ENCODE measurements at regions not wholly inside any gene's neighbourhood (a gene's known extent, or its start where the extent isn't known, plus 50 kb on each side); places are given as distances from the start of the nearest gene placed in this dataset.
A peak's percentile ranks its signal among the peaks of the same experiment; 100 is the strongest.
"Not testable (repeated sequence)": the region's sequence is repeated elsewhere in the genome, so short reads cannot be mapped to it uniquely, and the experiment has no call there.

DNA sequence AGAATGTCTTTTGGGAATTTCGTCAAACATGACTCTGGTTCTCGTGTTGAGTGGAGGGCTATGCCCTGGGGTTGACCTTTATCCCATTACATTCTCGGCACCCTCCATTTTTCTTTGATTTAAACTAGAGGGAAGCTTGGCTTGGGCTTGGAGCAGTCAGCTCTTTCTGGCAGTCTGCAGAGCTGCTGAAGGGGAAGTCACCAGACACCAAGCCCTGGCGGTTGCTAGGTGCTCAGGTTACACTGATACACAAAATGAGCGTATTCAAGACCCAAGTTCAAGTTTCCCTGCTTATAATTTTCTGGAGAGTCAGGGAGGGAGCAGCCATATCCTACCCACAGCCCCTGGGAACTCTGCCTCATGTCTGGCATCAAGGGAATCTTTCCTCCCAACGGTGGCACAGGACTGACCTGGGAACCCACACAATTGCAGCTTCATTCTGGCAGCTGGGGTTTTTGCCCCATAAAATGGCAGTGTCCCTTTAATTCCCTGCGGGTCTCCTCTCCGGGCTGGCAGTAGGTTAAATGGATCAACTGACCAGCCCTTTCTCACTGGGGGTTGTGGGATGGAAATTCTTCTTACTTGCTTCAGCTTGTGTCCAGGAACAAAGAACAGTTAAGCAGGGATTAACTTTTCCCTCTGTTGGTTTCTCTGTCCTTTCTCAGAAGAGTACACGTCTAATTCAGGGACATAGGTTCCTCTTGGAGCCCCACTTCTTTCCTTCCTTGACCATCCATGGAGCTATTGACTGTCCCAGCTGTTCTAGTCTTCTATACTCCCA lies 110.0 kb upstream of the DLG1 start:
- DNase-seq (ENCODE audit: extremely low read depth in 1 of 2, low read depth in 1 of 2), result no peak

- no peak for DNase-seq (ENCODE audit: extremely low read depth in 1 of 2, low read depth in 1 of 2)
Observed at GRCh38 chr3:197407526-197407925, 109.1 kb upstream of the DLG1 start.

DNA sequence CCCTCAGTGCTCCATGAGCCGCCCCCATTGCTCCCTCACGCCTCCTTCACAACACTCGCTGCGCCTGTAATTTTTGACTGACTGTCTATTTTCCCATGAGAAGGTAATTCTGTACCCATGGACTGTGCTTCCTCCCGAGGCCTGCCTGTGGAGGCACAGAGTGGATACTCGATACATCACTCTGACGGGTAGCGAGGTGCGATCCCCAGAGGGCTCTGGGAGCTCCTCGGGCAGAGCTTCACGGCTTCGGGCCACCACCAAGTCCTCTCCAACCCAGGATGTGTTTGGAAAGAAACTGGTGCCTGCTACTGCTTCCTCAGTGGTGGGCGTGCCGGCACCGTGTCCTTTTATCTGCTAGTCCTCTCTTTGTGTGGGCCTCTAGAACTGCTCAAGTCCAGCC lies 108.6 kb upstream of the DLG1 start:
- DNase-seq (ENCODE audit: extremely low read depth in 1 of 2, low read depth in 1 of 2), result no peak

DNA sequence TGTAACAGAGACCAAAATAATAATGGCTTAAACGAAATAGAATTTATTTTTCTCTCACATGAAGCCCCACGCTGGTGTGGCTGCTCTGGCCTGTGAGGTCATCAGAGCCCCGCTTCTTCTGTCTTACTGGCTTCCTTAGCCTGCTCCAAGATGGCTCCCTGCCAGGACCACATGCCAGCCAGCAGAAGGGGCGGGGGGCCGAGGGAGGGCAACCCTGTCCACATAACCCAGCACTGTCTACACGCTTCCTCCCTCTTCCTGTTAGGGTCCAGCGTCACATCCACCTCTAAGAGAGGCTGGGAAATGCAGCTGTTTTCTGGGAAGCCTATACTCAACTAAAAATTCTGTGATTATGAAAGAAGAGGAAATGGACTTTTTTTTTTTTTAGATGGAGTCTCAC lies 107.9 kb upstream of the DLG1 start:
- DNase-seq (ENCODE audit: extremely low read depth in 1 of 2, low read depth in 1 of 2), result no peak

- no peak for DNase-seq (ENCODE audit: extremely low read depth in 1 of 2, low read depth in 1 of 2)
Observed at GRCh38 chr3:197404754-197405153, 106.3 kb upstream of the DLG1 start.

GRCh38 chr3:197404030-197404429 lies 105.6 kb upstream of the DLG1 start:
- DNase-seq (ENCODE audit: extremely low read depth in 1 of 2, low read depth in 1 of 2), result no peak

DNA sequence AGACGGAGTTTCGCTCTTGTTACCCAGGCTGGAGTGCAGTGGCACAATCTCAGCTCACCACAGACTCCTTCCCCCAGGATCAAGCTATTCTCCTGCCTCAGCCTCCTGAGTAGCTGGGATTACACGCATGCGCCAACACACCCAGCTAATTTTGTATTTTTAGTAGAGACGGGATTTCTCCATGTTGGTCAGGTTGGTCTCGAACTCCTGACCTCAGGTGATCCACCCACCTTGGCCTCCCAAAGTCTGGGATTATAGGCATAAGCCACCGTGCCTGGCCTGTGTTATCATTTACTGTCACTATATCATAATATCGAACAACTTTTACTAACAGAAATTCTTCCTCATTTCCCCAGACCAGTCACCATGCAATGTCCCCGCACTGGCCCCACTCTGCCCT lies 104.0 kb upstream of the DLG1 start:
- not testable (repeated sequence) for DNase-seq (ENCODE audit: extremely low read depth in 1 of 2, low read depth in 1 of 2)

GRCh38 chr3:197399486-197399885 lies 101.1 kb upstream of the DLG1 start:
- no peak for DNase-seq (ENCODE audit: extremely low read depth in 1 of 2, low read depth in 1 of 2)

GRCh38 chr3:197398286-197398878 lies 100.0 kb upstream of the DLG1 start:
- no peak for DNase-seq (ENCODE audit: extremely low read depth in 1 of 2, low read depth in 1 of 2)

GRCh38 chr3:197397838-197398237 lies 99.4 kb upstream of the DLG1 start:
- no peak for DNase-seq (ENCODE audit: extremely low read depth in 1 of 2, low read depth in 1 of 2)

DNA sequence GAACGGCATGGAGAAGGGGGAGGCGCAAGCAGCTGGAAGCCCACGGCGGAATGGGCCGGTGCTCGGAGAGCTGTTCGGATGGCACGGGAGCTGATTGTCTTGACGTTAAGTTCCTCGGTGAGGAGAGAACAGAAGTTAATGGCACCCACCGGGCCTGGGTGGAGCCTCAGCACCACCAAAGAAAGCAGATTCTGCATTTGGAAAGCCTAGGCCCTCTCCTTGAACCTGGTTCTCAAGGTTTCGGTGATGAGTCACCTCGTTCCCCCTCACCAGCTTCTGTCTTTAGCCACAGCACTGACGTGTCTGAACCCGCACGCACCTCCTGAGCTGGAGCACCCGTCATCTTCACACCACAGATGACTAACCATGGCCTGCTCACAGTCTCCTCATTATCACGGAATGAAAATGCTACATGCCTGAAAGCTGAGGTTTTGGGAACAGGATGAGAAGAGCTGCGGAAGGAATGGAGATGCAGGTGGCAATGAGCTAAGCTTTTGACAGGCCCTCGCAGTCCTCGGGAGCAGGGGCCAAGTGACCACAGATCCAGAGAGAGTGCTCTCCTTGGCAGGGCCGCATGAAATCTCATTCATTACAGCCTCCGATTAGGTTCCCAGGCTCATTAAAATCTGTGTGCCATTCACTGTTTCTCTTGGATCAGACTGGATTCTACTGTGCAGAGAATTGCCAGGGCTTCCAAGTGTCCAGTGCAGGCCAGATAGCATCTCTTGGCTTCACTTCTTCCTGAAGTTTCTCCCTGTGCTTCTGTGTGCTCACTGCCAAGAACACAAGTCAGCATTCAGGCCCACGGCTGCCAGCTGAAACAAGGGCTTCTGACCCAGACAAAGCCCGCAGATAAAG lies 96.3 kb upstream of the DLG1 start:
- peak in 1 of 2 donors; percentile 5 for DNase-seq (ENCODE audit: extremely low read depth in 1 of 2, low read depth in 1 of 2)

- DNase-seq (ENCODE audit: extremely low read depth in 1 of 2, low read depth in 1 of 2), result not testable (repeated sequence)
Observed at GRCh38 chr3:197394126-197394463, 95.7 kb upstream of the DLG1 start.

- no peak for DNase-seq (ENCODE audit: extremely low read depth in 1 of 2, low read depth in 1 of 2)
Observed at GRCh38 chr3:197393711-197394110, 95.3 kb upstream of the DLG1 start.

GRCh38 chr3:197392961-197393360 lies 94.5 kb upstream of the DLG1 start:
- no peak for DNase-seq (ENCODE audit: extremely low read depth in 1 of 2, low read depth in 1 of 2)

DNA sequence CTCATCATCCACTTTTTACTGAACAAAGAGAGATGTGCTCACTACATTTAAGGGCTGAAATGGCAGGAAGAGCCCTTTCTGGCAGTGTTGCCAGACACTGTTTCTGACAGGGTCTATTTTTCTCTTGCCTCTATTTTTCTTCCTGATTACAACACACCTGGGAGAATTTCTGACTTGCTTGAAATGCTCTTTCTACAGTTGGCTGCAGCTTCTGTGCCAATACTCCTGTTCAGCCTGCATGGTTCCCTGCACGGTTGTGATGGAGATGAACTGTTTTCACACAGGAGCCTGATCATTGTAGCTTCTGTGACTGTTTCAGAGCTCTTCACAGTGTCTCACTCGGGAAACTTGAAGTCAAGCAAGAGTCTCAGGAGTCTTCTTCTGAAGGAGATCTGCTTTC lies 83.0 kb upstream of the DLG1 start:
- DNase-seq (ENCODE audit: extremely low read depth in 1 of 2, low read depth in 1 of 2), result no peak

DNA sequence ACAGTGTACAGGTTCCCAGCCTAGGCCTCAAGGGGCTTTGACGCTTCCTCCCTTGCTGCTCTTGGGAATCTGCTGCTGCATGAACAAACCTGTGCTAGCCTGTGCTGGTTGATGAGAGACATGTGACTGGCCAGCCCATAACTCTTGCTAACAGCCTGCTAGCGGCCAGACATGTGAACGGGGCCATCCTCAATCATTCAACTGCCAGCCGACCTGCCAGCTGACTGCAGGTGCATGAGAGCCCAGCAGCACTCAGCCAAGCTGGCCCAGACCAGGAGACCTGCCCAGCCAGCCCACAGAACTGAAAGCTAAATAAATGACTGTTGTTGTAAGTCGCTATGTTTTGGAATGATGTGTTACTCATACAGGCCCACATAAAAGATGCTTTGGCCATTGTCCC lies 82.4 kb upstream of the DLG1 start:
- DNase-seq (ENCODE audit: extremely low read depth in 1 of 2, low read depth in 1 of 2), result no peak

DNA sequence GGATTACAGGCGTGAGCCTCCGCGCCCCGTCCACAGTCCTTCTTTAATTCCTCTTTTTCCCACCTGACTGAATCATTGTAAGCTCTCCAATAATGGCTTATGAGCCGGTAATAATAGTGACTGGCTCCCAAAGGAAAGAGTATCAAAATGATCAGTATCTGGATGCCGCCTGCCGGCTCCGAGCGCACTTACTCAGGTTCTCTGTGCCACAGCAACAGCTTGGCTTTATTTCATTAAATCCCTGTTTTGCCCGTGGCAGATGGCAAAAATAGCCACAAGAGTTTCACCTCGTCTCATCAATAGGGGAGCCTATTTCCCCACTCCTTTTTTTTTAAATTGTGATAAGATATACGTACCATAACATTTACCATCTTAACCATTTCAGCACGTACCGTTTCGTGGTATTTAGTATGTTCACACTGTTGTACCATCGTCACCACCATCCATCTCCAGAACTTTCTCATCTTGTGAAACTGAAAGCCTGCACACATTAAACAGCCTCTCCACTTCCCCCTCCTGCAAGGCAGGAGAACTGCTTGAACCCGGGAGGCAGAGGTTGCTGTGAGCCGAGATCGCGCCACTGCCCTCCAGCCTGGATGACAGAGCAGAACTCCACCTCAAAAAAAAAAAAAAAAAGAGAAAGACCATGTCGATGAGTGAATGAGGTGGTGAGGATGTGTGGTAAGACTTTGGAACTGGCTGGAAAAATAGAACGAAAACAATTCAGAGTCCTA lies 80.7 kb upstream of the DLG1 start:
- no peak for DNase-seq (ENCODE audit: extremely low read depth in 1 of 2, low read depth in 1 of 2)

GRCh38 chr3:197376735-197377555 lies 78.5 kb upstream of the DLG1 start:
- no peak for DNase-seq (ENCODE audit: extremely low read depth in 1 of 2, low read depth in 1 of 2)

- DNase-seq (ENCODE audit: extremely low read depth in 1 of 2, low read depth in 1 of 2), result no peak
Observed at GRCh38 chr3:197376020-197376419, 77.6 kb upstream of the DLG1 start.

DNA sequence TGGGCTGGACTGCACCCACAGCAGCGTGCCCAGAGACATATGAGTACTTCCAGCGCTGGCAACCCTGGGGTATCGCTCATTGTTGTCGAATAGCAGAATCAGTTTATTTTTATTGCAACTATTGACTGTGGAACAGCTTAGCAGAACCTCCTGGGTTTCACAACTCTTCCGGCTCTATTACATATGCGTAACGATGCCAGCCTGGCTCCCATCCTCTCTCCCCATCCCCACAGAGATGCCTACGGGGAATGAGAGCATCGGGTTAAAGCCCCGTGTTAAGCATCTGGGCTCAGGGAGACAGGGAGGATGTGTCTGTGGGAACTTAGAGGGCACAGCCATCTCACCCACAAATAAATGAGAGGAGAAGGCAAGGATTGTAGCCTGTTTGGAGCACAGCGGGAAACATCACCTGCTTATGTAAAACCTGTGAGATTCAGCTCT lies 76.6 kb upstream of the DLG1 start:
- DNase-seq (ENCODE audit: extremely low read depth in 1 of 2, low read depth in 1 of 2), result no peak
